ENCODE measurements at regions not wholly inside any gene's neighbourhood (a gene's known extent, or its start where the extent isn't known, plus 50 kb on each side); places are given as distances from the start of the nearest gene placed in this dataset.

DNA sequence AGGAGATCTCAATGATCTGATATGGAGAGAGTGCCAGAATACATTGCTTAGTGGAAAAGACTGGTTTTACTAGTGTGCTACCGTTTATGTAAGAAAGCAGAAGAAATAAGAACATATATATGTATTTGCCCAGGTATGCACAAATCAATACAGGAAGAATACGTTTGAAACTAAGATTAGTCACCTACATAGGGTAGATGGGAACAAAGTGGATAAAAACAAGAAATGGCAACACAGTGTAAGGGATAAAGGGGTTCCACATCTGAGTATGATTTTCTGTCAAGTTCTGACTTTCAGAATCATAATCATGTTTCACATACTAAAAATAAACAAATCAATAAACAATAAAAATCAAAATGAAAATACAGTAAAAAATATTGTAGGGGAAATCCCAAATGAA lies 148.6 kb upstream of the NAMPT start:
- Histone ChIP-seq H3K4me3 (no peak overlapping the region), H3K4me1 (no peaks in the 10 kb centered on the region), H3K36me3 (no peaks in the 10 kb centered on the region), H3K27ac (no peak overlapping the region), H3K27me3 (no peaks in the 10 kb centered on the region), H3K9me3 (no peaks in the 10 kb centered on the region)
- in situ Hi-C loops (cut with MboI; ENCODE audit: low pct_ligation_motif_present in 1 of 4, low pct_unique_long_range_greater_than_20kb in 1 of 4, low sequenced_read_pairs in 3 of 4), result no loop called here
- intact Hi-C loops (cut with DNase I; ENCODE audit: low total_unique reads), result no loop called here
- WGBS, 2 donors (ENCODE audit: low coverage in 1 of 2), result 74 to 90% methylated on average over 2 of the region's 2 CpGs
- no peak for DNase-seq
- TF ChIP-seq EP300 (IDR thresholded peaks at IDR 0.05; ENCODE audit: low read depth) (no peak), POLR2AphosphoS5 (IDR thresholded peaks at IDR 0.05) (no peak), POLR2A (IDR thresholded peaks at IDR 0.05) (no peak)
- TF ChIP-seq, protein P1, sequence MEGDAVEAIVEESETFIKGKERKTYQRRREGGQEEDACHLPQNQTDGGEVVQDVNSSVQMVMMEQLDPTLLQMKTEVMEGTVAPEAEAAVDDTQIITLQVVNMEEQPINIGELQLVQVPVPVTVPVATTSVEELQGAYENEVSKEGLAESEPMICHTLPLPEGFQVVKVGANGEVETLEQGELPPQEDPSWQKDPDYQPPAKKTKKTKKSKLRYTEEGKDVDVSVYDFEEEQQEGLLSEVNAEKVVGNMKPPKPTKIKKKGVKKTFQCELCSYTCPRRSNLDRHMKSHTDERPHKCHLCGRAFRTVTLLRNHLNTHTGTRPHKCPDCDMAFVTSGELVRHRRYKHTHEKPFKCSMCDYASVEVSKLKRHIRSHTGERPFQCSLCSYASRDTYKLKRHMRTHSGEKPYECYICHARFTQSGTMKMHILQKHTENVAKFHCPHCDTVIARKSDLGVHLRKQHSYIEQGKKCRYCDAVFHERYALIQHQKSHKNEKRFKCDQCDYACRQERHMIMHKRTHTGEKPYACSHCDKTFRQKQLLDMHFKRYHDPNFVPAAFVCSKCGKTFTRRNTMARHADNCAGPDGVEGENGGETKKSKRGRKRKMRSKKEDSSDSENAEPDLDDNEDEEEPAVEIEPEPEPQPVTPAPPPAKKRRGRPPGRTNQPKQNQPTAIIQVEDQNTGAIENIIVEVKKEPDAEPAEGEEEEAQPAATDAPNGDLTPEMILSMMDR (IDR thresholded peaks at IDR 0.05), result no peak

DNA sequence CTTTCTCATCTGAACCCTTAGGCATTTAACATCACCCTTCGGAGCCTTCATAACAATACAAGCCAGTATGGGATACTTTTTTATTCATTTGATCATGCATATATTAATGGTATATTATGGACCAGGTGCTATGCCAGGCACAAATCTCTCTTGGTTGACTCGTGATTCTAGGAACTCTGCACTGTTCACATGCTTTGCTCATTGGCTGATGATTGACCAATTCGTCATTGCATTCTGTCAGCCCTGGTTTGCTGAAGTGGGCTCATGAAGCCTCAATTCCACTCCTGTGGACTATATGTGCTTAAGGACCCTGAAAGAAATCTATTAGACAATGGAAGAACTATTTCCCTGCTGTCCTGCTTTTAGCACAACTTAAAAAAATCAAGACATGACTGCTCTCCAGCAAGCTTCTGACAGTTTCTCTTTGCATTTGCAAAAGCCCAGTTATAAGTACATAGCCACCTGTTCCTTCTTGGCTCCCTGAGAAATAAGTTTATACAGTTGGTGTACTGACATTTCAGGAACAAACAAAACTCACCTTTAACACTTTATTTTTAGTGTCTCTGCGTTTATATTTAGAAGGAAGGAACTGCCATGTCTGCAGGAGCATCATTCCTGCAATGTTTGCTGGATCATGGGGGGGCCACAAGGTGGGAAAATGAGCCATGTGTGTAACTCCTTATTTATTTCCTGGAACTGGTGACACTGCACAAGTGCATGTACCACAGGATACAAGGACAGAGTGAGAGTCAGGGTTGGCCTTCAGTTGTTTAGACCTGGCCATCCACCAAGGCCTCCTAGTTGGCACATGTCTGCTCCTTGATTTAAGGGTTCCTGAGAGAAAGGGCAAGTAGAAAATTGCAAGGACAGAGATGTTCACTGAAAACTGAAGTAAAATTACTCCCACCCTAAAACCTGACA lies 146.0 kb upstream of the NAMPT start:
- intact Hi-C loops (cut with DNase I; ENCODE audit: low total_unique reads) (no loop called here), in situ Hi-C loops (cut with MboI; ENCODE audit: low pct_ligation_motif_present in 1 of 4, low pct_unique_long_range_greater_than_20kb in 1 of 4, low sequenced_read_pairs in 3 of 4) (no loop called here)
- Histone ChIP-seq H3K4me1 (peaks cover 0 to 5% (median under 1%) of the 10 kb centered on the region in 4 donors), H3K4me3 (no peak overlapping the region), H3K36me3 (no peaks in the 10 kb centered on the region), H3K9me3 (no peaks in the 10 kb centered on the region), H3K27me3 (no peaks in the 10 kb centered on the region), H3K27ac (no peak overlapping the region)
- DNase-seq, result no peak
- TF ChIP-seq POLR2AphosphoS5 (IDR thresholded peaks at IDR 0.05), result no peak
- TF ChIP-seq EP300 (IDR thresholded peaks at IDR 0.05; ENCODE audit: low read depth), result no peak
- 42 to 45% methylated on average over 4 of the region's 4 CpGs for WGBS, 2 donors (ENCODE audit: low coverage in 1 of 2)

DNA sequence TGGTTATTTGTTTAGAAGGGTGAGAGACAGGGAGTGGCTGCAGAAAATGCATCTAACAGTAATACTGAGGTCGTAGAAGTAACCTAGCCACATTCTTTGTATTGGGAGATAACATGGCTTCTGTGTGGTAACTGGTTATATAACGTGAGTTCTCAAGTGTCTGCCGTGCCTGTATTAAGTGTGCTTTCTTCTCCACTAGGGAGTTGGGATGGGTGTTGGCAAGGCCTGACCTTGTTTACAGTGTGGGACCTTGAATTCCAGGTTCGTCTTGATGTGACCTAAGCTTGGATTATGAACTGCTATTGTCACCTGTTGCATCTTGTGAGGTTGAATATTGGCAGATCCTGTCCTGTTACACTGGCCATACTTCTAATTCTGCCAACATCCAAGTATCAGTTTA lies 145.3 kb upstream of the NAMPT start:
- no peak overlapping the region for H3K4me3 ChIP-seq
- peaks cover 6 to 12% (median 7%) of the 10 kb centered on the region in 4 donors for H3K4me1 ChIP-seq
- no peaks in the 10 kb centered on the region for H3K9me3 ChIP-seq
- intact Hi-C loops (cut with DNase I; ENCODE audit: low total_unique reads) (no loop called here), in situ Hi-C loops (cut with MboI; ENCODE audit: low pct_ligation_motif_present in 1 of 4, low pct_unique_long_range_greater_than_20kb in 1 of 4, low sequenced_read_pairs in 3 of 4) (no loop called here)
- DNase-seq, result no peak
- no peak overlapping the region for H3K27ac ChIP-seq
- WGBS, 2 donors (ENCODE audit: low coverage in 1 of 2), result 60 to 70% methylated on average over 1 to 4 of the region's 4 CpGs
- TF ChIP-seq, protein P1 (IDR thresholded peaks at IDR 0.05), result no peak
- no peak for TF ChIP-seq POLR2A (IDR thresholded peaks at IDR 0.05)
- no peak for TF ChIP-seq EP300 (IDR thresholded peaks at IDR 0.05; ENCODE audit: low read depth)
- TF ChIP-seq POLR2AphosphoS5 (IDR thresholded peaks at IDR 0.05), result no peak
- H3K36me3 ChIP-seq, result no peaks in the 10 kb centered on the region
- no peaks in the 10 kb centered on the region for H3K27me3 ChIP-seq

DNA sequence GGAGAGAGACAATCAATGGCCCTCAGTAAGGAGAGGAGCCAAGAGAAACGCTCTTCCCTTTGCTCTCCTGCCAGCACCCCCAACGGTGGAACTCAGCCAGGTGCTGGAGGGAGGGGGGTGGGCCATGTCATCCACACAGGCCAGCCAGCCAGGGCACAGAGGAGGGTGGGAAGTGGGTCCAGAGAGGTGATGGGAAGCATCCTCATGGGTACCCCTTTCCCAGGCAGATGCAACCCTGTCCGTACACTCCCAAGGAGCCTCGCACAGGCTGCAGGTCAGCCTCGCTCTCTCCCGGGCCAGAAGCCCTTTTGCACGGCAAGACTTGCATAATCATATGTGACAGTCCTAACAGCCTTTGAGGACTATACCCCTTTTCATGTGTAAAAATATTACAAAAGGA lies 142.0 kb upstream of the NAMPT start:
- DNase-seq, result no peak
- H3K36me3 ChIP-seq, result no peaks in the 10 kb centered on the region
- no peak overlapping the region for H3K27ac ChIP-seq
- no peak overlapping the region for H3K4me3 ChIP-seq
- in situ Hi-C loops (cut with MboI; ENCODE audit: low pct_ligation_motif_present in 1 of 4, low pct_unique_long_range_greater_than_20kb in 1 of 4, low sequenced_read_pairs in 3 of 4) (no loop called here), intact Hi-C loops (cut with DNase I; ENCODE audit: low total_unique reads) (no loop called here)
- peaks cover 9 to 21% (median 16%) of the 10 kb centered on the region in 4 donors for H3K4me1 ChIP-seq
- no peaks in the 10 kb centered on the region for H3K9me3 ChIP-seq
- 84 to 90% methylated on average over 2 to 7 of the region's 7 CpGs for WGBS, 2 donors (ENCODE audit: low coverage in 1 of 2)
- H3K27me3 ChIP-seq, result no peaks in the 10 kb centered on the region
- TF ChIP-seq EP300 (IDR thresholded peaks at IDR 0.05; ENCODE audit: low read depth), result no peak

DNA sequence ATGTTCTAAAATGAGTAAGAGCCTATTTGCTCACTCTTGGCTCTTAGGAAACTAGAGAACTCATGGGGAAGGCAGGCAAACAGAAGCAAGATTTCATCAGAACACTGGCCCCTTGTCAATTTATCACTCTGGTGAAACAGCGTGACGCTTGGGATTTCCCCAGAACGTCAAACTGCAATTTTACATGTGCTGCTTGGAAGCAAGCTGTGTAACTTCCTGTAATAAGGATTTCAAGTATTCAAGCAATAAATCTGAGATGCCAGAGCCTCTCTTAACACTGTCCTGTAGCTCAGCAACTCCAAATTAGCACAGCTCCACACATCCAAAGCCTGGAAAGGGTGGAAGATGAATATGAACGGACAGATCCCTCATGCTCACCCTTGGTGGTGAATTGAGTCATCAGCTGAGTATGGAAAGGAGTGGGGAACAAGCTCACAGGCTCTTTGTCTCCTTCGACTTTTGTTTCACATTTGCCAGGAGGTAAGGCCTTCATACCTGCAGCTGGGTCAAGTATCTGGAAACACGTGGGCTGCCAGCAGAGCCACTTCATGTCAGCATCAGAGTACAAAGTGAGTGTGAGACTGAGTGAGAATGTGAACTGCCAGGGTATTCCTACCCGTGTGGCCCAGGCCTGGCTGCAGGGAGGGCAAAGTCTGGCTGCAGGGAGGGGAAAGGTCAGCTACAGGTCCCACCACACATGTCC lies 140.4 kb upstream of the NAMPT start:
- no peaks in the 10 kb centered on the region for H3K36me3 ChIP-seq
- WGBS, 2 donors (ENCODE audit: low coverage in 1 of 2), result 11% methylated on average over 7 of the region's 7 CpGs; no CpG with 5 or more reads in 1 of the 2 donors
- H3K4me1 ChIP-seq, result peaks cover 11 to 34% (median 21%) of the 10 kb centered on the region in 4 donors
- H3K27me3 ChIP-seq, result no peaks in the 10 kb centered on the region
- in situ Hi-C loops (cut with MboI; ENCODE audit: low pct_ligation_motif_present in 1 of 4, low pct_unique_long_range_greater_than_20kb in 1 of 4, low sequenced_read_pairs in 3 of 4), result no loop called here
- no peak overlapping the region for H3K4me3 ChIP-seq
- no peaks in the 10 kb centered on the region for H3K9me3 ChIP-seq
- TF ChIP-seq POLR2AphosphoS5 (IDR thresholded peaks at IDR 0.05) (peak; percentile 89 to 91 (median 91)), POLR2A (IDR thresholded peaks at IDR 0.05) (no peak), EP300 (IDR thresholded peaks at IDR 0.05; ENCODE audit: low read depth) (peak; percentile 97)
- TF ChIP-seq, protein P1 (IDR thresholded peaks at IDR 0.05), result no peak
- peak; percentile 69 for DNase-seq
- H3K27ac ChIP-seq, result peak overlapping the region; percentile 59 to 73 (median 62)
- intact Hi-C loops (cut with DNase I; ENCODE audit: low total_unique reads), result no loop called here
